HG03196 (cell line): ENCODE measurements at regions not wholly inside any gene's neighbourhood (a gene's known extent, or its start where the extent isn't known, plus 50 kb on each side); places are given as distances from the start of the nearest gene placed in this dataset.
"Not testable (repeated sequence)": the region's sequence is repeated elsewhere in the genome, so short reads cannot be mapped to it uniquely, and the experiment has no call there.

ENCODE experiments used
- ATAC-seq: cut with Tn5 transposase; IDR thresholded peaks from one replicate; pipeline ENCODE4 v1.9.1; 2021; ENCODE audit not compliant: unreplicated experiment

GRCh38 chr13:103515410-103515809, 449.2 kb upstream of the SLC10A2 start:
- ATAC-seq = no peak

- no peak for ATAC-seq
Measured at GRCh38 chr13:103514619-103515018, 448.4 kb upstream of the SLC10A2 start.

- ATAC-seq = no peak
Measured at GRCh38 chr13:103514188-103514587, 448.0 kb upstream of the SLC10A2 start.

GRCh38 chr13:103510007-103510535, 443.9 kb upstream of the SLC10A2 start:
- no peak for ATAC-seq

- ATAC-seq = no peak
Measured at GRCh38 chr13:103497404-103497803, 431.2 kb upstream of the SLC10A2 start.

- no peak for ATAC-seq
Measured at GRCh38 chr13:103487841-103488240, 421.6 kb upstream of the SLC10A2 start.

GRCh38 chr13:103473081-103473480, 406.9 kb upstream of the SLC10A2 start:
- ATAC-seq = no peak

- ATAC-seq = no peak
Measured at GRCh38 chr13:103471896-103472295, 405.7 kb upstream of the SLC10A2 start.

- no peak for ATAC-seq
Measured at GRCh38 chr13:103469771-103470170, 403.6 kb upstream of the SLC10A2 start.

GRCh38 chr13:103466761-103467160, 400.5 kb upstream of the SLC10A2 start:
- no peak for ATAC-seq

- not testable (repeated sequence) for ATAC-seq
Measured at GRCh38 chr13:103460246-103460645, 394.0 kb upstream of the SLC10A2 start.

GRCh38 chr13:103457050-103457449, 390.8 kb upstream of the SLC10A2 start:
- not testable (repeated sequence) for ATAC-seq

- no peak for ATAC-seq
Measured at GRCh38 chr13:103451656-103452055, 385.4 kb upstream of the SLC10A2 start.

- ATAC-seq = no peak
Measured at GRCh38 chr13:103443604-103444003, 377.4 kb upstream of the SLC10A2 start.

- ATAC-seq = no peak
Measured at GRCh38 chr13:103437651-103438050, 371.4 kb upstream of the SLC10A2 start.

- ATAC-seq = no peak
Measured at GRCh38 chr13:103436057-103436654, 369.9 kb upstream of the SLC10A2 start.

GRCh38 chr13:103431856-103432255, 365.6 kb upstream of the SLC10A2 start:
- ATAC-seq = no peak

GRCh38 chr13:103430368-103430767, 364.2 kb upstream of the SLC10A2 start:
- ATAC-seq = no peak

- no peak for ATAC-seq
Measured at GRCh38 chr13:103410002-103410401, 343.8 kb upstream of the SLC10A2 start.

GRCh38 chr13:103406967-103407366, 340.8 kb upstream of the SLC10A2 start:
- no peak for ATAC-seq

GRCh38 chr13:103405297-103405696, 339.1 kb upstream of the SLC10A2 start:
- no peak for ATAC-seq

GRCh38 chr13:103403814-103404213, 337.6 kb upstream of the SLC10A2 start:
- no peak for ATAC-seq

- ATAC-seq = no peak
Measured at GRCh38 chr13:103403148-103403740, 337.0 kb upstream of the SLC10A2 start.
